ENCODE measurements at regions not wholly inside any gene's neighbourhood (a gene's known extent, or its start where the extent isn't known, plus 50 kb on each side); places are given as distances from the start of the nearest gene placed in this dataset.

- Histone ChIP-seq H3K9ac (ENCODE audit: low read length) (no peak overlapping the region), H3K36me3 (ENCODE audit: control insufficient read depth, insufficient read depth, low read length) (no peaks in the 10 kb centered on the region), H3K4me1 (ENCODE audit: control insufficient read depth, insufficient read depth, low read length) (no peaks in the 10 kb centered on the region), H3K9me3 (ENCODE audit: control insufficient read depth, insufficient read depth, low read depth, low read length) (no peaks in the 10 kb centered on the region), H3K4me3 (ENCODE audit: low read depth, low read length) (no peak overlapping the region), H3K27me3 (ENCODE audit: control insufficient read depth, insufficient read depth, low read length) (no peaks in the 10 kb centered on the region), H3K27ac (ENCODE audit: low read depth, low read length) (no peak overlapping the region)
These were observed 162.8 kb downstream of the SREK1 start for GRCh38 chr5:66306844-66307315.

GRCh38 chr5:66307647-66308241 lies 163.6 kb downstream of the SREK1 start:
- H3K9ac ChIP-seq (ENCODE audit: low read length) = no peak overlapping the region
- no peaks in the 10 kb centered on the region for H3K4me1 ChIP-seq (ENCODE audit: control insufficient read depth, insufficient read depth, low read length)
- H3K27ac ChIP-seq (ENCODE audit: low read depth, low read length) = no peak overlapping the region
- H3K27me3 ChIP-seq (ENCODE audit: control insufficient read depth, insufficient read depth, low read length) = no peaks in the 10 kb centered on the region
- H3K36me3 ChIP-seq (ENCODE audit: control insufficient read depth, insufficient read depth, low read length) = no peaks in the 10 kb centered on the region
- no peak overlapping the region for H3K4me3 ChIP-seq (ENCODE audit: low read depth, low read length)
- no peaks in the 10 kb centered on the region for H3K9me3 ChIP-seq (ENCODE audit: control insufficient read depth, insufficient read depth, low read depth, low read length)

- no peak overlapping the region for H3K27ac ChIP-seq (ENCODE audit: low read depth, low read length)
- H3K36me3 ChIP-seq (ENCODE audit: control insufficient read depth, insufficient read depth, low read length) = no peaks in the 10 kb centered on the region
- H3K4me1 ChIP-seq (ENCODE audit: control insufficient read depth, insufficient read depth, low read length) = no peaks in the 10 kb centered on the region
- H3K9me3 ChIP-seq (ENCODE audit: control insufficient read depth, insufficient read depth, low read depth, low read length) = peaks cover 16% of the 10 kb centered on the region; the same call in 1 of the 2 replicates
- no peak overlapping the region for H3K9ac ChIP-seq (ENCODE audit: low read length)
- H3K4me3 ChIP-seq (ENCODE audit: low read depth, low read length) = no peak overlapping the region
- H3K27me3 ChIP-seq (ENCODE audit: control insufficient read depth, insufficient read depth, low read length) = no peaks in the 10 kb centered on the region
These were observed 168.2 kb downstream of the SREK1 start for GRCh38 chr5:66312266-66312665.

GRCh38 chr5:66315784-66316183 lies 171.7 kb downstream of the SREK1 start:
- no peak overlapping the region for H3K27ac ChIP-seq (ENCODE audit: low read depth, low read length)
- H3K9ac ChIP-seq (ENCODE audit: low read length) = no peak overlapping the region
- H3K27me3 ChIP-seq (ENCODE audit: control insufficient read depth, insufficient read depth, low read length) = no peaks in the 10 kb centered on the region
- H3K4me1 ChIP-seq (ENCODE audit: control insufficient read depth, insufficient read depth, low read length) = no peaks in the 10 kb centered on the region
- no peak overlapping the region for H3K4me3 ChIP-seq (ENCODE audit: low read depth, low read length)
- H3K36me3 ChIP-seq (ENCODE audit: control insufficient read depth, insufficient read depth, low read length) = no peaks in the 10 kb centered on the region
- peaks cover 16% of the 10 kb centered on the region; the same call in 1 of the 2 replicates for H3K9me3 ChIP-seq (ENCODE audit: control insufficient read depth, insufficient read depth, low read depth, low read length)

- no peaks in the 10 kb centered on the region for H3K27me3 ChIP-seq (ENCODE audit: control insufficient read depth, insufficient read depth, low read length)
- H3K36me3 ChIP-seq (ENCODE audit: control insufficient read depth, insufficient read depth, low read length) = no peaks in the 10 kb centered on the region
- H3K4me3 ChIP-seq (ENCODE audit: low read depth, low read length) = no peak overlapping the region
- H3K9ac ChIP-seq (ENCODE audit: low read length) = no peak overlapping the region
- H3K27ac ChIP-seq (ENCODE audit: low read depth, low read length) = no peak overlapping the region
- H3K4me1 ChIP-seq (ENCODE audit: control insufficient read depth, insufficient read depth, low read length) = no peaks in the 10 kb centered on the region
- H3K9me3 ChIP-seq (ENCODE audit: control insufficient read depth, insufficient read depth, low read depth, low read length) = peaks cover 4% of the 10 kb centered on the region; the same call in 1 of the 2 replicates
These were observed 178.9 kb downstream of the SREK1 start for GRCh38 chr5:66322786-66323528.

- peaks cover 4% of the 10 kb centered on the region; the same call in 1 of the 2 replicates for H3K9me3 ChIP-seq (ENCODE audit: control insufficient read depth, insufficient read depth, low read depth, low read length)
- no peaks in the 10 kb centered on the region for H3K27me3 ChIP-seq (ENCODE audit: control insufficient read depth, insufficient read depth, low read length)
- H3K9ac ChIP-seq (ENCODE audit: low read length) = no peak overlapping the region
- H3K4me1 ChIP-seq (ENCODE audit: control insufficient read depth, insufficient read depth, low read length) = no peaks in the 10 kb centered on the region
- H3K36me3 ChIP-seq (ENCODE audit: control insufficient read depth, insufficient read depth, low read length) = no peaks in the 10 kb centered on the region
- H3K4me3 ChIP-seq (ENCODE audit: low read depth, low read length) = no peak overlapping the region
- no peak overlapping the region for H3K27ac ChIP-seq (ENCODE audit: low read depth, low read length)
These were observed 179.4 kb downstream of the SREK1 start for GRCh38 chr5:66323529-66323895.

GRCh38 chr5:66324357-66324756 lies 180.3 kb downstream of the SREK1 start:
- Histone ChIP-seq H3K4me1 (ENCODE audit: control insufficient read depth, insufficient read depth, low read length) (no peaks in the 10 kb centered on the region), H3K27ac (ENCODE audit: low read depth, low read length) (no peak overlapping the region), H3K9ac (ENCODE audit: low read length) (no peak overlapping the region), H3K27me3 (ENCODE audit: control insufficient read depth, insufficient read depth, low read length) (no peaks in the 10 kb centered on the region), H3K36me3 (ENCODE audit: control insufficient read depth, insufficient read depth, low read length) (no peaks in the 10 kb centered on the region), H3K4me3 (ENCODE audit: low read depth, low read length) (no peak overlapping the region), H3K9me3 (ENCODE audit: control insufficient read depth, insufficient read depth, low read depth, low read length) (peaks cover 4% of the 10 kb centered on the region; the same call in 1 of the 2 replicates)

GRCh38 chr5:66326276-66326675 lies 182.2 kb downstream of the SREK1 start:
- no peaks in the 10 kb centered on the region for H3K36me3 ChIP-seq (ENCODE audit: control insufficient read depth, insufficient read depth, low read length)
- no peaks in the 10 kb centered on the region for H3K27me3 ChIP-seq (ENCODE audit: control insufficient read depth, insufficient read depth, low read length)
- no peak overlapping the region for H3K4me3 ChIP-seq (ENCODE audit: low read depth, low read length)
- H3K9me3 ChIP-seq (ENCODE audit: control insufficient read depth, insufficient read depth, low read depth, low read length) = peaks cover 6% of the 10 kb centered on the region; the same call in 1 of the 2 replicates
- no peak overlapping the region for H3K27ac ChIP-seq (ENCODE audit: low read depth, low read length)
- no peaks in the 10 kb centered on the region for H3K4me1 ChIP-seq (ENCODE audit: control insufficient read depth, insufficient read depth, low read length)
- no peak overlapping the region for H3K9ac ChIP-seq (ENCODE audit: low read length)

- Histone ChIP-seq H3K9me3 (ENCODE audit: control insufficient read depth, insufficient read depth, low read depth, low read length) (peaks cover 11% of the 10 kb centered on the region; the same call in 1 of the 2 replicates), H3K27ac (ENCODE audit: low read depth, low read length) (no peak overlapping the region), H3K9ac (ENCODE audit: low read length) (no peak overlapping the region), H3K4me1 (ENCODE audit: control insufficient read depth, insufficient read depth, low read length) (no peaks in the 10 kb centered on the region), H3K4me3 (ENCODE audit: low read depth, low read length) (no peak overlapping the region), H3K27me3 (ENCODE audit: control insufficient read depth, insufficient read depth, low read length) (no peaks in the 10 kb centered on the region), H3K36me3 (ENCODE audit: control insufficient read depth, insufficient read depth, low read length) (no peaks in the 10 kb centered on the region)
These were observed 182.9 kb downstream of the SREK1 start for GRCh38 chr5:66327008-66327407.

GRCh38 chr5:66329078-66329477 lies 185.0 kb downstream of the SREK1 start:
- Histone ChIP-seq H3K9ac (ENCODE audit: low read length) (no peak overlapping the region), H3K27ac (ENCODE audit: low read depth, low read length) (no peak overlapping the region), H3K36me3 (ENCODE audit: control insufficient read depth, insufficient read depth, low read length) (no peaks in the 10 kb centered on the region), H3K27me3 (ENCODE audit: control insufficient read depth, insufficient read depth, low read length) (no peaks in the 10 kb centered on the region), H3K4me1 (ENCODE audit: control insufficient read depth, insufficient read depth, low read length) (no peaks in the 10 kb centered on the region), H3K9me3 (ENCODE audit: control insufficient read depth, insufficient read depth, low read depth, low read length) (peaks cover 11% of the 10 kb centered on the region; the same call in 1 of the 2 replicates), H3K4me3 (ENCODE audit: low read depth, low read length) (no peak overlapping the region)

- Histone ChIP-seq H3K27me3 (ENCODE audit: control insufficient read depth, insufficient read depth, low read length) (no peaks in the 10 kb centered on the region), H3K9me3 (ENCODE audit: control insufficient read depth, insufficient read depth, low read depth, low read length) (peaks cover 6% of the 10 kb centered on the region; the same call in 1 of the 2 replicates), H3K4me1 (ENCODE audit: control insufficient read depth, insufficient read depth, low read length) (no peaks in the 10 kb centered on the region), H3K4me3 (ENCODE audit: low read depth, low read length) (no peak overlapping the region), H3K27ac (ENCODE audit: low read depth, low read length) (no peak overlapping the region), H3K9ac (ENCODE audit: low read length) (no peak overlapping the region), H3K36me3 (ENCODE audit: control insufficient read depth, insufficient read depth, low read length) (no peaks in the 10 kb centered on the region)
These were observed 189.1 kb downstream of the SREK1 start for GRCh38 chr5:66333192-66333591.
